ENCODE measurements at regions not wholly inside any gene's neighbourhood (a gene's known extent, or its start where the extent isn't known, plus 50 kb on each side); places are given as distances from the start of the nearest gene placed in this dataset.
A peak's percentile ranks its signal among the peaks of the same experiment; 100 is the strongest.

DNA sequence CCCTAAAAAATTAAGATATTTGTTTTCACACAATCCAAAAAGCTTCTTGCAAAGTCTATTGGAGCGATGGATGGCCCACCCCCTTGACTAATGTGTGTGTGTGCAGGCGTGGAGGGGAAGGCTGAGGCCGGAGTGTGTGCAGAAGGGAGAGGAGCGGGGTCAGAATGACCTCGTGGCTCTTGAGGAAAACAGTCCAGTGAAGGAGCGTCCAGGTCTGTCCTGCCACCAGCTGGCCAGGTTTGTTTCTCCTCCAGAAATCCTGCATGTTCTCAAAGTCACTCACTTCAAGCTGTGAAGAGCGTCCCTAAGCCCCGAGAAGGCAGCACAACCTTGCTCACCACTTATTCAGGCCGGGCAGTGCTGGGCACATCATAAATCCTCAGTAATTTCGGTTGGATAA, 69.5 kb upstream of the SSX2IP start:
- no peak for DNase-seq

DNA sequence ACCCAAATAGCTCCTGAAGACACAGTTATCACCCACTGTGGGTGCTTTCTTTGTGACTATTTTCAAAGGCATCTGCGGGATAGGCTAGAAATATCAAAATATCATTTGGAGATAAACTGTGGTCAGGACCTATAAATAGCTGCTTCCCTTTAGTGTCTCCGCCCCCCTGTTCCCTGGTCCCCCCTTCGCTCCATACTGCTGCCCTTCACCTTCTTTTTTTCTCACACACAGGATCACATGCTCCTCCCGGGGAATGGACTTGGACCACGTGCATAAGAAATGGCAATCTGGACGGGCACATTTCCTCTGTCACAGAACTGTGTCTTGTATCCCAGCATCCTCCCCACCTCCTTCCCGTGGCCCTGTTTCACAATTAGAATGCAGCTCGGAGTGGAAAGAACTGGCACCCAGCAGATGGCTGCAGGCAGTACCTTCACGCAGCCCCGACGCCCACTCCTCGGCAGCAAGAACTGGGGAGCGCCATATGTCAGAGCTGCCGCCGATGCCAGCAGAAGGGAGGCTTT, 68.8 kb upstream of the SSX2IP start:
- DNase-seq, result no peak

DNA sequence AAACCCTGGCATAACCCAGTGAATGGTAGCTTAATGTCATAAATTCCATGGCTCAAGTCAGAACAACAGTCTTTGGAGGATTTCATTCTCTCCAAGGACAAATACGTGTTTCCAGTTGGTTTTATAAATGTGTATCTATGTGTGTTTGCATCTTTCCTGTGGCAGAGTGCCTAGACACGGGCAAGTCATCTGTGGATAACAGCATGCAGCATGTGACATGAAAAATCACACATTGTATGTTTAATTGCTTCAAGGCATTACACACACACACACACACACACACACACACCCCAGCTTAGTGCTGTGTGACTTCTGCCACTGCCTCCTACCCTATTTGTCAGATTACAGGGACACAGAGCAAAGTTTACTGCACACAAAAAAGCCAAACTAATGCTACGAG, 68.2 kb upstream of the SSX2IP start:
- DNase-seq, result no peak

- DNase-seq, result no peak
Measured at GRCh38 chr1:84757301-84757700, 67.0 kb upstream of the SSX2IP start.

DNA sequence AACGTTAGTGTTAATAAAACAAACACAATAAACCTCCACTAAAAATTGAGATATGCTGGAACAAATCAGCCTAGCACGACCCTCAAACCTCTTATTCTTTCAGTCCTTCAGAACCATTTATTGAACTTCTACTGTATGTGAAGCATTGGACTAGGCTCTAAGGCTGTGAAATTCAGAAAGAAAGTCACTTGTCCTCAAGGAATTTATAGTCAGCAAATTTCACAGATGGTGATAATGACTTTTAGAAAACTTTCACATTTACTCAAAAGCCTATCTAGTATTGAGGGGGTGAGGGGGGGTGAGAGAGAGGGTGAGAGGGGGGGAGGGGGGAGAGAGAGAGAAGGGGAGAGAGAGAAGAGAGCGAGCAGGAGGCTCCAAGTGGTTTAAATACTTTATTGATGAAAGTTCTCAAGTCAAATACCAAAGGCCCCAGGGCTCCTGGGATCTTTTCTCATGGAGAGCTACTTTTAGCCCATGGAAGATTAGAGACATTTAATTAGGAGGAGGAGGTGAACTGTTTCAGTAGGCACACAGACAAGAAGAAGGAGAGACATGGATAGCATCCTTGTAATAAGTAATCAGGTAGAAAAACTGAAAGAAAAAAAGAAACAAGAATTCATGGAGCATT, 66.3 kb upstream of the SSX2IP start:
- DNase-seq, result no peak

DNA sequence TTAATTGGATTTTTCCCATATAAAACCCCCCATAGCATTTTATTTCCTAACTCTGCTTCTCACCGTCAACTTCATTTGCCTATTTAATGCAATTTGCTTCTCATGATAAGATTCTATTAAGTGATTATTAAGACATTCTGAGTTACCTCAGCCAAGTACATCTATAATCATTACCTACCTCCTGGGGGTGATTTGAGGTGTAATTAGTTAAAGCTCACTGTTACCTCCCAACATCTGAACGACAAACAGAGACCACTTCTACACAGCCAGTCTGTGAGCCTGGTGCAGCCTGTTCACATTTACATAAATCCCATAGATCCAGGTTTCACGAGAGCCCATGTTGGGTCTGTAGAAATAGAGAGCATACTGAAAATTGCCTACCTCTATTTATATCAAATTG, 65.7 kb upstream of the SSX2IP start:
- no peak for DNase-seq

- DNase-seq, result no peak
Measured at GRCh38 chr1:84755216-84755615, 65.0 kb upstream of the SSX2IP start.

- DNase-seq, result no peak
Measured at GRCh38 chr1:84754386-84754703, 64.1 kb upstream of the SSX2IP start.

- peak; percentile 77 for DNase-seq
Measured at GRCh38 chr1:84753516-84754385, 63.5 kb upstream of the SSX2IP start.

GRCh38 chr1:84750110-84750730, 60.0 kb upstream of the SSX2IP start:
- DNase-seq, result no peak

GRCh38 chr1:84749427-84749826, 59.2 kb upstream of the SSX2IP start:
- DNase-seq, result no peak

- no peak for DNase-seq
Measured at GRCh38 chr1:84748364-84748763, 58.1 kb upstream of the SSX2IP start.

DNA sequence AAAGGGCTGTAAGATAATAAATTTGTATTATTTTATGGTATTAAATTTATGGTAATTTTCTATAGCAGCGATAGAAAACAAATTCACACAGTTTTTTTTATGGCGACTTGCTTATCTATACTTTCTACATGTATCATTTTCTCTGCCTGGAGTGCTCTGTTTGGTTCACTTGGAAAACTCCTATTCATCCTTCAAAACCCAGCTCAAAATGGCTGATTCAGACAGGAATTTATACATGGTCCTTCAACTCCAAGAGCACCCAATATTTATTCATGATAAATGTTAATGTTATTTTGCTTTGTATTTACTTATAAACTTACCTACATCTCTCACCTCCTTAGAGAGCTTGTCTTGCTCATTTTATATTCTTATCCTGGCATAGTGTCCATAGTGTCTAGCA, 55.6 kb upstream of the SSX2IP start:
- DNase-seq, result no peak

- no peak for DNase-seq
Measured at GRCh38 chr1:84743896-84744295, 53.6 kb upstream of the SSX2IP start.

GRCh38 chr1:84742653-84743052, 52.4 kb upstream of the SSX2IP start:
- no peak for DNase-seq

- no peak for DNase-seq
Measured at GRCh38 chr1:84740050-84740714, 49.9 kb upstream of the SSX2IP start.

Measured in NCI-H1105 (cell line).